GM12891 (cell line): ENCODE measurements at regions not wholly inside any gene's neighbourhood (a gene's known extent, or its start where the extent isn't known, plus 50 kb on each side); places are given as distances from the start of the nearest gene placed in this dataset.

ENCODE experiments used
- PAX5 ChIP-seq: IDR thresholded peaks from 2 replicates; pipeline ENCODE4 v1.6.1; 2011; ENCODE audit warnings: low read length, moderate library complexity, mild to moderate bottlenecking; ENCODE audit not compliant: insufficient read depth, severe bottlenecking
- POLR2A ChIP-seq: IDR thresholded peaks from 2 replicates; pipeline ENCODE4 v1.6.1; 2011; ENCODE audit warnings: low read depth, low read length, control low read depth
- POLR2AphosphoS5 ChIP-seq: IDR thresholded peaks from 2 replicates; pipeline ENCODE4 v1.6.1; 2011; ENCODE audit warnings: low read depth, low read length, control low read depth
- POU2F2 ChIP-seq: IDR thresholded peaks from 2 replicates; pipeline ENCODE4 v1.6.1; 2011; ENCODE audit warnings: low read depth, mild to moderate bottlenecking, control low read depth, low read length, moderate library complexity
- SPI1 ChIP-seq: IDR thresholded peaks from 2 replicates; pipeline ENCODE4 v1.6.1; 2011; ENCODE audit warnings: low read depth, low read length, control low read depth
- TAF1 ChIP-seq: IDR thresholded peaks from 2 replicates; pipeline ENCODE4 v1.6.1; 2011; ENCODE audit warnings: low read depth, low read length, control low read depth

GRCh38 chr18:41621177-41621576 is 333.9 kb upstream of the PIK3C3 start:
- TF ChIP-seq POLR2A: no peak
- no peak for TF ChIP-seq POLR2AphosphoS5
- TF ChIP-seq TAF1: no peak
- TF ChIP-seq POU2F2: no peak
- no peak for TF ChIP-seq SPI1
- no peak for TF ChIP-seq PAX5
